B cell (primary cell): ENCODE measurements at regions not wholly inside any gene's neighbourhood (a gene's known extent, or its start where the extent isn't known, plus 50 kb on each side); places are given as distances from the start of the nearest gene placed in this dataset.

ENCODE experiments used
- ATAC-seq: fragments of 200-7000 bp; cut with Tn5 transposase; one replicate; pipeline ENCODE4 v1.10.0; 2021; ENCODE audit warnings: low read depth, mild to moderate bottlenecking, moderate number of reproducible peaks, moderate library complexity
- CTCF ChIA-PET: fragments of 350-600 bp; sonication (Branson Sonifier 250); formaldehyde crosslinking; loops from one replicate; lab custom pipeline; 2021; ENCODE audit warnings: antibody characterized with exemption, inconsistent platforms; lab: Charles Lee
- POLR2A ChIA-PET: fragments of 350-600 bp; sonication (Branson Sonifier 250); formaldehyde crosslinking; loops from one replicate; lab custom pipeline; 2021; ENCODE audit warnings: antibody characterized with exemption; lab: Charles Lee
- DNase-seq: peaks from one replicate; pipeline ENCODE4 v3.0.0; 2013
- H2AFZ ChIP-seq: 2 replicates; pipeline ENCODE4 v1.6.1; 2012; ENCODE audit warnings: mild to moderate bottlenecking, low read depth, low read length; ENCODE audit not compliant: insufficient read depth, poor library complexity, severe bottlenecking
- H3K27ac ChIP-seq, 2 donors: 1 replicate in 1 of 2; 2 replicates in 1 of 2; pipeline ENCODE4 v1.5.1; 2012 to 2013; ENCODE audit warnings: low read length in 2 of 2, mild to moderate bottlenecking in 2 of 2, moderate library complexity in 1 of 2
- H3K27me3 ChIP-seq, 4 experiments: fragments of 200-600 bp in 1 of 4; sonication (generic) in 1 of 4; replicated peaks in 1 of 4; 1 replicate in 2 of 4; 2 replicates in 2 of 4; pipeline versions ENCODE4 v1.6.1 to v1.7.0; 2013 to 2016; ENCODE audit warnings: low read length in 3 of 4, mild to moderate bottlenecking in 2 of 4, mixed read lengths in 1 of 4, moderate library complexity in 1 of 4; ENCODE audit not compliant: insufficient read depth in 4 of 4, control insufficient read depth in 3 of 4; ENCODE audit errors: control extremely low read depth in 1 of 4
- H3K36me3 ChIP-seq, 2 experiments: replicated peaks in 1 of 2; 1 replicate in 1 of 2; 2 replicates in 1 of 2; pipeline versions ENCODE4 v1.6.1 to v1.7.1; 2013; ENCODE audit warnings: low read length in 1 of 2; ENCODE audit not compliant: insufficient read depth in 2 of 2, control insufficient read depth in 1 of 2; ENCODE audit errors: control extremely low read depth in 1 of 2, extremely low read depth in 1 of 2
- H3K4me1 ChIP-seq, 2 donors: fragments of 200-600 bp in 1 of 2; sonication (generic) in 1 of 2; 1 replicate in 1 of 2; 2 replicates in 1 of 2; pipeline versions ENCODE4 v1.5.1 to v1.6.1; 2013 to 2017; ENCODE audit warnings: low read length in 2 of 2; ENCODE audit not compliant: control insufficient read depth in 2 of 2, insufficient read depth in 2 of 2
- H3K4me2 ChIP-seq: replicated peaks from 2 replicates; pipeline ENCODE3; 2012; ENCODE audit warnings: mild to moderate bottlenecking, low read depth, low read length; ENCODE audit not compliant: poor library complexity, severe bottlenecking
- H3K4me3 ChIP-seq, 5 experiments: fragments of 200-600 bp in 1 of 5; sonication (generic) in 1 of 5; 1 replicate in 3 of 5; 2 replicates in 2 of 5; pipeline versions ENCODE4 v1.5.1 to v1.7.0; 2011 to 2016; ENCODE audit warnings: low read length in 4 of 5, mild to moderate bottlenecking in 4 of 5, low read depth in 2 of 5, control low read depth in 1 of 5, moderate library complexity in 1 of 5; ENCODE audit not compliant: insufficient read depth in 1 of 5; ENCODE audit errors: control extremely low read depth in 1 of 5, extremely low read depth in 1 of 5
- H3K79me2 ChIP-seq: fragments of 200-600 bp; sonication (generic); one replicate; pipeline ENCODE4 v1.6.0; 2016; ENCODE audit warnings: low read length; ENCODE audit not compliant: control insufficient read depth, insufficient read depth
- H3K9ac ChIP-seq: fragments of 200-600 bp; sonication (generic); 2 replicates; pipeline ENCODE4 v1.6.1; 2017; ENCODE audit warnings: mild to moderate bottlenecking, low read length, moderate library complexity
- H3K9me3 ChIP-seq, 3 donors: one replicate each; pipeline versions ENCODE4 v1.6.1 to v1.7.1; 2013; ENCODE audit warnings: low read length in 2 of 3; ENCODE audit not compliant: control insufficient read depth in 2 of 3, insufficient read depth in 1 of 3; ENCODE audit errors: control extremely low read depth in 1 of 3
- H4K20me1 ChIP-seq: 2 replicates; pipeline ENCODE4 v1.6.0; 2012; ENCODE audit warnings: mild to moderate bottlenecking, low read length; ENCODE audit not compliant: insufficient read depth, control insufficient read depth, poor library complexity, severe bottlenecking
- H3K27ac Mint-ChIP-seq: one replicate; pipeline ENCODE4 v1.8.0; 2021; ENCODE audit warnings: mixed read lengths
- H3K27me3 Mint-ChIP-seq: one replicate; pipeline ENCODE4 v1.8.0; 2021; ENCODE audit warnings: mixed read lengths
- H3K4me1 Mint-ChIP-seq: one replicate; pipeline ENCODE4 v1.8.0; 2021; ENCODE audit warnings: mixed read lengths
- H3K4me3 Mint-ChIP-seq: one replicate; pipeline ENCODE4 v1.8.0; 2021; ENCODE audit warnings: mixed read lengths
- H3K9me3 Mint-ChIP-seq: one replicate; pipeline ENCODE4 v1.8.0; 2022; ENCODE audit warnings: mixed read lengths; ENCODE audit not compliant: insufficient read depth
- EZH2 ChIP-seq: IDR thresholded peaks from 2 replicates; pipeline ENCODE4 v1.6.1; 2012; ENCODE audit warnings: borderline replicate concordance, low read depth, mild to moderate bottlenecking, moderate library complexity, low read length; ENCODE audit not compliant: insufficient read depth, poor library complexity, severe bottlenecking
- WGBS: methylation state at CpG from one replicate; pipeline ENCODE4 v1.1.5; 2013; ENCODE audit warnings: missing lambda C conversion rate; ENCODE audit not compliant: insufficient coverage; 5-methylcytosine and 5-hydroxymethylcytosine counted together
- intact Hi-C: fragments of 100-400 bp; cut with micrococcal nuclease; formaldehyde crosslinking; loops from one replicate; pipeline ENCODE4 v1.10.0; 2022
- TF ChIP-seq, protein P1 (sequence below): fragments of 200-600 bp; IDR thresholded peaks from one replicate; pipeline ENCODE4 v1.8.0; 2022; ENCODE audit warnings: antibody characterized with exemption, mild to moderate bottlenecking

- Mint-ChIP-seq H3K27me3 (no peaks in the 10 kb centered on the region), H3K4me1 (no peaks in the 10 kb centered on the region), H3K4me3 (no peak overlapping the region), H3K9me3 (peaks cover 2% of the 10 kb centered on the region), H3K27ac (no peak overlapping the region)
- no peaks in the 10 kb centered on the region for H3K4me1 ChIP-seq
- no peak for DNase-seq
- H3K36me3 ChIP-seq, result no peaks in the 10 kb centered on the region
- no peak overlapping the region for H3K4me3 ChIP-seq
- no peak overlapping the region for H3K4me2 ChIP-seq
- no peak overlapping the region for H3K9ac ChIP-seq
- no peak for ATAC-seq
- H2AFZ ChIP-seq, result no peak overlapping the region
- CTCF ChIA-PET, result no interaction called here
- H4K20me1 ChIP-seq, result no peaks in the 10 kb centered on the region
- H3K79me2 ChIP-seq, result no peaks in the 10 kb centered on the region
- H3K27ac ChIP-seq, result no peak overlapping the region
- no CpG with 5 or more reads among the region's 1 CpG for WGBS
- intact Hi-C loops, result loop anchor here (10.0 kb wide), 1 partner anchor 57 kb away; no protein-coding TSS in a partner anchor
- H3K27me3 ChIP-seq, result no peaks in the 10 kb centered on the region
- peaks cover 0 to 7% (median 0%) of the 10 kb centered on the region in 3 donors for H3K9me3 ChIP-seq
- POLR2A ChIA-PET, result no interaction called here
- TF ChIP-seq, protein P1, sequence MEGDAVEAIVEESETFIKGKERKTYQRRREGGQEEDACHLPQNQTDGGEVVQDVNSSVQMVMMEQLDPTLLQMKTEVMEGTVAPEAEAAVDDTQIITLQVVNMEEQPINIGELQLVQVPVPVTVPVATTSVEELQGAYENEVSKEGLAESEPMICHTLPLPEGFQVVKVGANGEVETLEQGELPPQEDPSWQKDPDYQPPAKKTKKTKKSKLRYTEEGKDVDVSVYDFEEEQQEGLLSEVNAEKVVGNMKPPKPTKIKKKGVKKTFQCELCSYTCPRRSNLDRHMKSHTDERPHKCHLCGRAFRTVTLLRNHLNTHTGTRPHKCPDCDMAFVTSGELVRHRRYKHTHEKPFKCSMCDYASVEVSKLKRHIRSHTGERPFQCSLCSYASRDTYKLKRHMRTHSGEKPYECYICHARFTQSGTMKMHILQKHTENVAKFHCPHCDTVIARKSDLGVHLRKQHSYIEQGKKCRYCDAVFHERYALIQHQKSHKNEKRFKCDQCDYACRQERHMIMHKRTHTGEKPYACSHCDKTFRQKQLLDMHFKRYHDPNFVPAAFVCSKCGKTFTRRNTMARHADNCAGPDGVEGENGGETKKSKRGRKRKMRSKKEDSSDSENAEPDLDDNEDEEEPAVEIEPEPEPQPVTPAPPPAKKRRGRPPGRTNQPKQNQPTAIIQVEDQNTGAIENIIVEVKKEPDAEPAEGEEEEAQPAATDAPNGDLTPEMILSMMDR, result no peak
- no peak for TF ChIP-seq EZH2
Measured at GRCh38 chr9:23577611-23578010, 248.4 kb downstream of the ELAVL2 start.

GRCh38 chr9:23581931-23582330 is 244.1 kb downstream of the ELAVL2 start:
- DNase-seq (no peak), ATAC-seq (no peak)
- no peaks in the 10 kb centered on the region for H3K4me1 ChIP-seq
- no peak overlapping the region for H3K4me3 ChIP-seq
- no peaks in the 10 kb centered on the region for H3K27me3 Mint-ChIP-seq
- TF ChIP-seq, protein P1, result no peak
- TF ChIP-seq EZH2, result no peak
- H3K9ac ChIP-seq, result no peak overlapping the region
- H3K36me3 ChIP-seq, result no peaks in the 10 kb centered on the region
- H2AFZ ChIP-seq, result no peak overlapping the region
- H3K9me3 ChIP-seq, result peaks cover 0 to 3% (median 0%) of the 10 kb centered on the region in 3 donors
- intact Hi-C loops, result no loop called here
- no peak overlapping the region for H3K4me2 ChIP-seq
- CTCF ChIA-PET, result no interaction called here
- no CpG with 5 or more reads among the region's 3 CpGs for WGBS
- no peaks in the 10 kb centered on the region for H3K27me3 ChIP-seq
- no peaks in the 10 kb centered on the region for H3K79me2 ChIP-seq
- H3K27ac Mint-ChIP-seq, result no peak overlapping the region
- H3K27ac ChIP-seq, result no peak overlapping the region
- H3K4me3 Mint-ChIP-seq, result no peak overlapping the region
- H3K4me1 Mint-ChIP-seq, result no peaks in the 10 kb centered on the region
- H3K9me3 Mint-ChIP-seq, result peaks cover 5% of the 10 kb centered on the region
- H4K20me1 ChIP-seq, result no peaks in the 10 kb centered on the region
- POLR2A ChIA-PET, result no interaction called here
